ENCODE measurements at regions not wholly inside any gene's neighbourhood (a gene's known extent, or its start where the extent isn't known, plus 50 kb on each side); places are given as distances from the start of the nearest gene placed in this dataset.

GRCh38 chr10:112871021-112871420 is 79.0 kb upstream of the TCF7L2 start:
- Histone ChIP-seq H3K4me3 (ENCODE audit: low read length) (no peak overlapping the region), H3K9me3 (ENCODE audit: control insufficient read depth, low read length) (no peaks in the 10 kb centered on the region), H3K9ac (ENCODE audit: low read length) (no peak overlapping the region), H3K27me3 (ENCODE audit: control insufficient read depth, insufficient read depth, low read length) (no peaks in the 10 kb centered on the region), H3K4me1 (ENCODE audit: control insufficient read depth, insufficient read depth, low read length) (peaks cover 10% of the 10 kb centered on the region), H3K36me3 (ENCODE audit: control insufficient read depth, insufficient read depth, low read length) (no peaks in the 10 kb centered on the region)

- H3K9ac ChIP-seq (ENCODE audit: low read length): no peak overlapping the region
- no peaks in the 10 kb centered on the region for H3K36me3 ChIP-seq (ENCODE audit: control insufficient read depth, insufficient read depth, low read length)
- H3K9me3 ChIP-seq (ENCODE audit: control insufficient read depth, low read length): no peaks in the 10 kb centered on the region
- no peak overlapping the region for H3K4me3 ChIP-seq (ENCODE audit: low read length)
- peaks cover 18% of the 10 kb centered on the region for H3K4me1 ChIP-seq (ENCODE audit: control insufficient read depth, insufficient read depth, low read length)
- no peaks in the 10 kb centered on the region for H3K27me3 ChIP-seq (ENCODE audit: control insufficient read depth, insufficient read depth, low read length)
Measured at GRCh38 chr10:112872728-112873127, 77.3 kb upstream of the TCF7L2 start.

GRCh38 chr10:112873541-112873940 is 76.5 kb upstream of the TCF7L2 start:
- peaks cover 18% of the 10 kb centered on the region for H3K4me1 ChIP-seq (ENCODE audit: control insufficient read depth, insufficient read depth, low read length)
- H3K9ac ChIP-seq (ENCODE audit: low read length): no peak overlapping the region
- no peaks in the 10 kb centered on the region for H3K9me3 ChIP-seq (ENCODE audit: control insufficient read depth, low read length)
- H3K36me3 ChIP-seq (ENCODE audit: control insufficient read depth, insufficient read depth, low read length): no peaks in the 10 kb centered on the region
- no peaks in the 10 kb centered on the region for H3K27me3 ChIP-seq (ENCODE audit: control insufficient read depth, insufficient read depth, low read length)
- H3K4me3 ChIP-seq (ENCODE audit: low read length): no peak overlapping the region

GRCh38 chr10:112874982-112875381 is 75.1 kb upstream of the TCF7L2 start:
- no peaks in the 10 kb centered on the region for H3K27me3 ChIP-seq (ENCODE audit: control insufficient read depth, insufficient read depth, low read length)
- no peak overlapping the region for H3K4me3 ChIP-seq (ENCODE audit: low read length)
- no peaks in the 10 kb centered on the region for H3K9me3 ChIP-seq (ENCODE audit: control insufficient read depth, low read length)
- H3K36me3 ChIP-seq (ENCODE audit: control insufficient read depth, insufficient read depth, low read length): no peaks in the 10 kb centered on the region
- no peak overlapping the region for H3K9ac ChIP-seq (ENCODE audit: low read length)
- peaks cover 18% of the 10 kb centered on the region for H3K4me1 ChIP-seq (ENCODE audit: control insufficient read depth, insufficient read depth, low read length)

- H3K9ac ChIP-seq (ENCODE audit: low read length): no peak overlapping the region
- peaks cover 18% of the 10 kb centered on the region for H3K4me1 ChIP-seq (ENCODE audit: control insufficient read depth, insufficient read depth, low read length)
- no peaks in the 10 kb centered on the region for H3K9me3 ChIP-seq (ENCODE audit: control insufficient read depth, low read length)
- no peak overlapping the region for H3K4me3 ChIP-seq (ENCODE audit: low read length)
- no peaks in the 10 kb centered on the region for H3K36me3 ChIP-seq (ENCODE audit: control insufficient read depth, insufficient read depth, low read length)
- H3K27me3 ChIP-seq (ENCODE audit: control insufficient read depth, insufficient read depth, low read length): no peaks in the 10 kb centered on the region
Measured at GRCh38 chr10:112875476-112876267, 74.4 kb upstream of the TCF7L2 start.

- no peaks in the 10 kb centered on the region for H3K27me3 ChIP-seq (ENCODE audit: control insufficient read depth, insufficient read depth, low read length)
- H3K4me3 ChIP-seq (ENCODE audit: low read length): no peak overlapping the region
- peaks cover 10% of the 10 kb centered on the region for H3K4me1 ChIP-seq (ENCODE audit: control insufficient read depth, insufficient read depth, low read length)
- no peaks in the 10 kb centered on the region for H3K36me3 ChIP-seq (ENCODE audit: control insufficient read depth, insufficient read depth, low read length)
- H3K9ac ChIP-seq (ENCODE audit: low read length): no peak overlapping the region
- no peaks in the 10 kb centered on the region for H3K9me3 ChIP-seq (ENCODE audit: control insufficient read depth, low read length)
Measured at GRCh38 chr10:112880633-112881530, 69.2 kb upstream of the TCF7L2 start.

GRCh38 chr10:112883360-112884178 is 66.5 kb upstream of the TCF7L2 start:
- Histone ChIP-seq H3K4me3 (ENCODE audit: low read length) (no peak overlapping the region), H3K9me3 (ENCODE audit: control insufficient read depth, low read length) (no peaks in the 10 kb centered on the region), H3K4me1 (ENCODE audit: control insufficient read depth, insufficient read depth, low read length) (no peaks in the 10 kb centered on the region), H3K9ac (ENCODE audit: low read length) (no peak overlapping the region), H3K36me3 (ENCODE audit: control insufficient read depth, insufficient read depth, low read length) (no peaks in the 10 kb centered on the region), H3K27me3 (ENCODE audit: control insufficient read depth, insufficient read depth, low read length) (no peaks in the 10 kb centered on the region)

GRCh38 chr10:112884179-112884504 is 65.9 kb upstream of the TCF7L2 start:
- Histone ChIP-seq H3K4me3 (ENCODE audit: low read length) (no peak overlapping the region), H3K9me3 (ENCODE audit: control insufficient read depth, low read length) (no peaks in the 10 kb centered on the region), H3K4me1 (ENCODE audit: control insufficient read depth, insufficient read depth, low read length) (no peaks in the 10 kb centered on the region), H3K9ac (ENCODE audit: low read length) (no peak overlapping the region), H3K27me3 (ENCODE audit: control insufficient read depth, insufficient read depth, low read length) (no peaks in the 10 kb centered on the region), H3K36me3 (ENCODE audit: control insufficient read depth, insufficient read depth, low read length) (no peaks in the 10 kb centered on the region)

DNA sequence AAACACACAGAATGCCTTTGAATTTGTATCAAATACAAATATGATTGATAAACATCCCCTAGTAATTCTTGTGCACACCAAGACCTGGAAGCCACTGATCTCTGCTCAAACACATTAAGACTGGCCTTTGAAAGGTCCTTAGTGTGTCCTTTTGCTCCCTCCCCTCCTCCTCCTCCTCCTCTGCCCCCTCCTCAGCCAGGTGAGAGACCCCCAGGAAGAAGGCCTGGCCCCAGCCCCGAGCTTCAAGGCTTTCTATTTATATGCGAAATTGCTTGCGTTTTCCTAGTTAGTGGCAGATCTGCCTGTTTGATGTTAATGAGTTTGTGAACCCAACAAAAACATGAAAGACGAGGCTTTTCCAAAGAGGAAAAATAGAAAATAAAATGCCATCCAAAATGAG is 63.6 kb upstream of the TCF7L2 start:
- no peaks in the 10 kb centered on the region for H3K4me1 ChIP-seq (ENCODE audit: control insufficient read depth, insufficient read depth, low read length)
- no peak overlapping the region for H3K4me3 ChIP-seq (ENCODE audit: low read length)
- no peaks in the 10 kb centered on the region for H3K27me3 ChIP-seq (ENCODE audit: control insufficient read depth, insufficient read depth, low read length)
- no peak overlapping the region for H3K9ac ChIP-seq (ENCODE audit: low read length)
- no peaks in the 10 kb centered on the region for H3K9me3 ChIP-seq (ENCODE audit: control insufficient read depth, low read length)
- no peaks in the 10 kb centered on the region for H3K36me3 ChIP-seq (ENCODE audit: control insufficient read depth, insufficient read depth, low read length)

- H3K4me1 ChIP-seq (ENCODE audit: control insufficient read depth, insufficient read depth, low read length): no peaks in the 10 kb centered on the region
- no peaks in the 10 kb centered on the region for H3K9me3 ChIP-seq (ENCODE audit: control insufficient read depth, low read length)
- H3K27me3 ChIP-seq (ENCODE audit: control insufficient read depth, insufficient read depth, low read length): no peaks in the 10 kb centered on the region
- H3K9ac ChIP-seq (ENCODE audit: low read length): no peak overlapping the region
- no peaks in the 10 kb centered on the region for H3K36me3 ChIP-seq (ENCODE audit: control insufficient read depth, insufficient read depth, low read length)
- H3K4me3 ChIP-seq (ENCODE audit: low read length): no peak overlapping the region
Measured at GRCh38 chr10:112887968-112888367, 62.1 kb upstream of the TCF7L2 start.

DNA sequence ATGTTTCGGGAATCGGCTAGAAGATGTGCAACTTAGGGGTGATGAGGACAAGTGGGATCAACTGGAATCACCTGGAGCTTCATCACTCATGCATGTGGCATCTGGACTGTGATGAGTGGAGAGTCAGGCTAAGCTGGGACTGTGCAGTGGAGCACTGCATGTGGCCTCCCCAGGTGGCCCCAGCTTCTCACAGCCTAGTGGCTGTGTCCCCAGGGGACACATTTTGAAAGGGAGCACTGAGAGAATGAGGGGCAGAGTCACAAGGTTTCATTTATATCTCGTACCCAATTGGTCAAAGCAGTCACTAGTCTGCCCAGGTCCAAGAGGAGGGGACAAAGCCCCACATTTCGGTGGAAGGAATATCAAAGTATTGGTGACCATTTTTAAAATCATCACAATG is 54.8 kb upstream of the TCF7L2 start:
- no peaks in the 10 kb centered on the region for H3K36me3 ChIP-seq (ENCODE audit: control insufficient read depth, insufficient read depth, low read length)
- H3K4me1 ChIP-seq (ENCODE audit: control insufficient read depth, insufficient read depth, low read length): peaks cover 15% of the 10 kb centered on the region
- H3K9me3 ChIP-seq (ENCODE audit: control insufficient read depth, low read length): no peaks in the 10 kb centered on the region
- H3K4me3 ChIP-seq (ENCODE audit: low read length): no peak overlapping the region
- no peaks in the 10 kb centered on the region for H3K27me3 ChIP-seq (ENCODE audit: control insufficient read depth, insufficient read depth, low read length)
- H3K9ac ChIP-seq (ENCODE audit: low read length): no peak overlapping the region

GRCh38 chr10:112896273-112896672 is 53.8 kb upstream of the TCF7L2 start:
- peaks cover 15% of the 10 kb centered on the region for H3K4me1 ChIP-seq (ENCODE audit: control insufficient read depth, insufficient read depth, low read length)
- no peak overlapping the region for H3K9ac ChIP-seq (ENCODE audit: low read length)

More at GRCh38 chr10:112896273-112896672, 53.8 kb upstream of the TCF7L2 start:
- H3K36me3 ChIP-seq (ENCODE audit: control insufficient read depth, insufficient read depth, low read length): no peaks in the 10 kb centered on the region
- H3K27me3 ChIP-seq (ENCODE audit: control insufficient read depth, insufficient read depth, low read length): no peaks in the 10 kb centered on the region
- H3K4me3 ChIP-seq (ENCODE audit: low read length): no peak overlapping the region
- no peaks in the 10 kb centered on the region for H3K9me3 ChIP-seq (ENCODE audit: control insufficient read depth, low read length)

Measured in mucosa of stomach (tissue), 1 donor.